Vagina (tissue), 2 donors: ENCODE measurements at regions not wholly inside any gene's neighbourhood (a gene's known extent, or its start where the extent isn't known, plus 50 kb on each side); places are given as distances from the start of the nearest gene placed in this dataset.

ENCODE experiments used
- POLR2A ChIP-seq, 2 donors: fragments of 450-650 bp; IDR thresholded peaks; one replicate each; pipeline ENCODE4 v1.6.1; 2017; ENCODE audit warnings: antibody characterized with exemption in 2 of 2, mild to moderate bottlenecking in 2 of 2, moderate library complexity in 2 of 2
- POLR2AphosphoS5 ChIP-seq, 2 donors: sonication (generic); formaldehyde crosslinking; IDR thresholded peaks; one replicate each; pipeline ENCODE4 v1.9.0; 2017; ENCODE audit warnings: antibody characterized with exemption in 2 of 2, mild to moderate bottlenecking in 2 of 2, low read depth in 1 of 2; ENCODE audit not compliant: insufficient read depth in 1 of 2
- TF ChIP-seq, protein P1 (sequence below), 3 experiments: fragments of 450-650 bp in 2 of 3; fragments of 200-600 bp in 1 of 3; sonication (generic) in 1 of 3; IDR thresholded peaks; one replicate each; pipeline ENCODE4 v1.5.1; 2017 to 2019; ENCODE audit warnings: antibody characterized with exemption in 3 of 3, mild to moderate bottlenecking in 2 of 3, moderate library complexity in 2 of 3

DNA sequence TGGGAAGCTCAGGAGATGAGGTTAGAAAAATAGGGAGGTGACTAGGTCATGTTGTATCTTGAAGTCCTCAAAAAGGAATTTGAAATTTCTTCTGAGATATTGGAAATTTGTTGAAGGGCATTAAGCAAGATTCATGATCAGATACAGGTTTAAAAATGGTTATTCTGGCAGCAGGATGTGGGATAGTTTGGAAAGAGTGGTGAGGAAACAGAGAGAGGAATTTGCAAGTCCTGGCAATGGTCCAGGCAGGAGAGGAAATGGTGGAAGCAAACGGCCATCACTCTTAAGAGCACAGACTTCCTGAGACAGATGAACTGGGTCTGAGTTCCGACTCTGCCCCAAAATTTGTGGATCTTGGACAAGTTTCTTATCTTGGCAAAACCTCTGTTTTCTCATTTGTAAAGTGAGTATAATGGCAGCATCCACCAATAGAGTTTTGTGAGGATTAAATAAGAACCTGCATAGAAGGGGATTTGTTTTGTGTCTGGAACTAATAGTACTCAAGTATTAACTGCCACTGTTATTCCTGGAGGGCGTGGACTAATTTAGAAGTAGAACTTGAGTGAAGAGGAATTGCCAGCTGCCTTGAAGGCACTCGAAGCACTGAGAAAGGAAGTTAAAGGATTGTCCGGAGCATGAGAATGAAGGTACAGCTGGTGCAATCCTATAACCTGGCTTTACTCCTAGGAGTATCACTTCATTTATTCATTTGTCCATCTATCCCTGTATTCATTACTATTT is 99.6 kb downstream of the CCNA1 start:
- TF ChIP-seq, protein P1, sequence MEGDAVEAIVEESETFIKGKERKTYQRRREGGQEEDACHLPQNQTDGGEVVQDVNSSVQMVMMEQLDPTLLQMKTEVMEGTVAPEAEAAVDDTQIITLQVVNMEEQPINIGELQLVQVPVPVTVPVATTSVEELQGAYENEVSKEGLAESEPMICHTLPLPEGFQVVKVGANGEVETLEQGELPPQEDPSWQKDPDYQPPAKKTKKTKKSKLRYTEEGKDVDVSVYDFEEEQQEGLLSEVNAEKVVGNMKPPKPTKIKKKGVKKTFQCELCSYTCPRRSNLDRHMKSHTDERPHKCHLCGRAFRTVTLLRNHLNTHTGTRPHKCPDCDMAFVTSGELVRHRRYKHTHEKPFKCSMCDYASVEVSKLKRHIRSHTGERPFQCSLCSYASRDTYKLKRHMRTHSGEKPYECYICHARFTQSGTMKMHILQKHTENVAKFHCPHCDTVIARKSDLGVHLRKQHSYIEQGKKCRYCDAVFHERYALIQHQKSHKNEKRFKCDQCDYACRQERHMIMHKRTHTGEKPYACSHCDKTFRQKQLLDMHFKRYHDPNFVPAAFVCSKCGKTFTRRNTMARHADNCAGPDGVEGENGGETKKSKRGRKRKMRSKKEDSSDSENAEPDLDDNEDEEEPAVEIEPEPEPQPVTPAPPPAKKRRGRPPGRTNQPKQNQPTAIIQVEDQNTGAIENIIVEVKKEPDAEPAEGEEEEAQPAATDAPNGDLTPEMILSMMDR (IDR thresholded peaks at IDR 0.05), result no peak
- TF ChIP-seq POLR2A (IDR thresholded peaks at IDR 0.05), result no peak
- TF ChIP-seq POLR2AphosphoS5 (IDR thresholded peaks at IDR 0.05; ENCODE audit: insufficient read depth in 1 of 2, low read depth in 1 of 2), result no peak
